ENCODE measurements at regions not wholly inside any gene's neighbourhood (a gene's known extent, or its start where the extent isn't known, plus 50 kb on each side); places are given as distances from the start of the nearest gene placed in this dataset.

- TF ChIP-seq, protein P1, sequence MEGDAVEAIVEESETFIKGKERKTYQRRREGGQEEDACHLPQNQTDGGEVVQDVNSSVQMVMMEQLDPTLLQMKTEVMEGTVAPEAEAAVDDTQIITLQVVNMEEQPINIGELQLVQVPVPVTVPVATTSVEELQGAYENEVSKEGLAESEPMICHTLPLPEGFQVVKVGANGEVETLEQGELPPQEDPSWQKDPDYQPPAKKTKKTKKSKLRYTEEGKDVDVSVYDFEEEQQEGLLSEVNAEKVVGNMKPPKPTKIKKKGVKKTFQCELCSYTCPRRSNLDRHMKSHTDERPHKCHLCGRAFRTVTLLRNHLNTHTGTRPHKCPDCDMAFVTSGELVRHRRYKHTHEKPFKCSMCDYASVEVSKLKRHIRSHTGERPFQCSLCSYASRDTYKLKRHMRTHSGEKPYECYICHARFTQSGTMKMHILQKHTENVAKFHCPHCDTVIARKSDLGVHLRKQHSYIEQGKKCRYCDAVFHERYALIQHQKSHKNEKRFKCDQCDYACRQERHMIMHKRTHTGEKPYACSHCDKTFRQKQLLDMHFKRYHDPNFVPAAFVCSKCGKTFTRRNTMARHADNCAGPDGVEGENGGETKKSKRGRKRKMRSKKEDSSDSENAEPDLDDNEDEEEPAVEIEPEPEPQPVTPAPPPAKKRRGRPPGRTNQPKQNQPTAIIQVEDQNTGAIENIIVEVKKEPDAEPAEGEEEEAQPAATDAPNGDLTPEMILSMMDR (IDR thresholded peaks at IDR 0.05; ENCODE audit: low read depth, low read length): no peak
- TF ChIP-seq EZH2phosphoT487 (IDR thresholded peaks at IDR 0.05; ENCODE audit: low read depth): no peak
Measured at GRCh38 chr2:20113004-20113796, 61.8 kb upstream of the LAPTM4A start.

Data from OCI-LY3 (cell line).